ENCODE measurements at regions not wholly inside any gene's neighbourhood (a gene's known extent, or its start where the extent isn't known, plus 50 kb on each side); places are given as distances from the start of the nearest gene placed in this dataset.

- TF ChIP-seq SP1 (IDR thresholded peaks at IDR 0.05) = no peak
- TF ChIP-seq ARNT (IDR thresholded peaks at IDR 0.05) = no peak
- no peak for TF ChIP-seq BHLHE40 (IDR thresholded peaks at IDR 0.05; ENCODE audit: borderline replicate concordance)
- TF ChIP-seq ZNF384 (IDR thresholded peaks at IDR 0.05) = no peak
- TF ChIP-seq FOXM1 (IDR thresholded peaks at IDR 0.05; ENCODE audit: borderline replicate concordance) = no peak
- no peak for TF ChIP-seq ELF4 (IDR thresholded peaks at IDR 0.05)
Observed at GRCh38 chr18:41153871-41154270, 801.2 kb upstream of the PIK3C3 start.

Measured in HEK293T (cell line).